GM15510 (cell line): ENCODE measurements at regions not wholly inside any gene's neighbourhood (a gene's known extent, or its start where the extent isn't known, plus 50 kb on each side); places are given as distances from the start of the nearest gene placed in this dataset.

ENCODE experiments used
- POLR2A ChIP-seq: IDR thresholded peaks from 3 replicates; pipeline ENCODE4 v1.6.1; 2011; ENCODE audit warnings: borderline replicate concordance; ENCODE audit not compliant: insufficient read length; ENCODE audit errors: extremely low read depth

- no peak for TF ChIP-seq POLR2A
Observed at GRCh38 chr20:41748051-41748450, 129.9 kb upstream of the CHD6 start.

GRCh38 chr20:41747226-41747625 is 129.0 kb upstream of the CHD6 start:
- TF ChIP-seq POLR2A = no peak

- TF ChIP-seq POLR2A = no peak
Observed at GRCh38 chr20:41746635-41747034, 128.5 kb upstream of the CHD6 start.

DNA sequence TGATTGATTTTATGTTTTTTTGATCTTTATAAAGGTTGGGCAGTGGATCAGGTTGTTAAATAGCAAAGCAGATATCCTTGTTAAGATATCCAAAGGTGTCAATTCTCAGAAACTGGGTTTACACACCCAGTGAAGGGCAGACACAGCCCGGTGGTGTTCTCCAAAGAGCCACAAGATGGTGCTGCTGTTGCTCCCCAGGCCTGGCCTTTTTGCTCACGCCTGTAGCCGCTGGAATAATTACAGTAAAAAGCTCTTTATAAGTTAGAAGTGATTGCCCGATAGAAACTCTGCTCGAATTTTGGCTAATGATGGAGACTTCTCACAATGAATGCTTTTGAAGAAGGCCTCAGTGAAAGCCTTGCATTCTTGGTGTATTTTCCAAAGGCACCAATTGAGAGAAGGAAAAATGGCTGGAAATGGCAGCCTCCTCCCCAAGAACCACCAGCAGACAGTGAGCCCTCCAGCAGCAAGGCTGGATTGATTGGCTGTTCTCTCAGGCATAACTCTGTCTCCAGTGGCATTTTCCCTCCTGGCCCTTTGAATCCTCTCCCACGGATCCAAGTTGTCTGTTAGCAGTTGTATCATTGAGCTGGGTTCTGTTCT is 120.5 kb upstream of the CHD6 start:
- TF ChIP-seq POLR2A = no peak

DNA sequence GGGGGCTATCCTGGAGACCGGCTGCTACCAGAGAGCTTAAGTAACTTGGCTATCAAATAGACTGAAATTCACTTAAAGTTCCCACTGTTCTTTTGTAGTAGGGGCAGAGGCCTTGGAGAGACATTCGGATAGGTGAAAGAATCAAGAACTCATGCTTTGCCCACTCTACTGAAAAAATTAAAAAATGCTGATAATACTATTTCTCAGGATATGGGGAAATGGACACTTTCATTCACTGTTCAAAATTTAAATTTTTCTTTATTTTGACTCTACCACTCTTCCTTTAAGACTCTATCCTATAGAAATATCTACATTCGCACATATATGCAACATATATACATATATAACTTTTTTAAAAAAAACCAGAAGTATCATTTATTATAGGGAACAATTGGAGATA is 117.8 kb upstream of the CHD6 start:
- TF ChIP-seq POLR2A = no peak

GRCh38 chr20:41734506-41734945 is 116.3 kb upstream of the CHD6 start:
- TF ChIP-seq POLR2A = no peak

GRCh38 chr20:41733151-41733550 is 115.0 kb upstream of the CHD6 start:
- TF ChIP-seq POLR2A = no peak

DNA sequence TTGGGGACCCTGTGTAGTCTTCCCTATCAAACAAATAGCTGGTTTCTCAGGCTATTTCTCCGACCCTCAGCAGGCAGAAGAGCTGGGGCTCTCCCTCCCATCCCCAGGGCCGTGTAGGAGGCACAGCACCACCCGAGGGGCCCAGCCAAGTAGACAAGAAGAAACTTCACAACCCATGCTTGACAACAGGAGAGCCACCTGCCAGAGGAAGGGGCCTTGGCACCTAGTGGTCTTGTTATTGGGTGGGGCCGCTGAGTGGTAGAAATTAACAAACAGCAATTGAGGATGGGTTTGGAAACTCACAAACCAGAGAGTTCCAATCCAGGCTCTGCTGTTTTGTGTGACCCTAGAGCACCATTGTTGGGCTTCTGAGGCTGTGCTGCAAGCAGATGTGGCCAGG is 108.5 kb upstream of the CHD6 start:
- TF ChIP-seq POLR2A = no peak

- no peak for TF ChIP-seq POLR2A
Observed at GRCh38 chr20:41719151-41719550, 101.0 kb upstream of the CHD6 start.

GRCh38 chr20:41717483-41717882 is 99.3 kb upstream of the CHD6 start:
- no peak for TF ChIP-seq POLR2A

DNA sequence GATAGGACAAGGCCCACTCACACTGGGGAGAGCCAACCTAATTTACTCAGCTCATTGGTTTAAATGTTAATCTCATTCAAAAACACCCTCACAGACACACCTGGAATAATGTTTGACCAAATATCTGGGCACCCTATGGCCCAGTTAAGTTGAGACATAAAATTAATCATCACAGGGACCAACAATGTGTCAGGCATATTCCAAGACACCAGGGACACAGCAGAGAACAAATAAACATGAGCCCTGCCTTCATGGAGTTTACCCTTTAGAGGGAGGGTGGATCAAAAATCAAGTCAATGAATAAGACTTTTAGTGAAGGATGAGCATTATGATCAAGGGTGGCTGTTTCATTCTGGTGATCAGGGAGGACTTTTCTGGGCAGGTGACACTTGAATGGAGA is 98.7 kb upstream of the CHD6 start:
- no peak for TF ChIP-seq POLR2A

- no peak for TF ChIP-seq POLR2A
Observed at GRCh38 chr20:41716436-41716835, 98.3 kb upstream of the CHD6 start.

GRCh38 chr20:41715526-41715925 is 97.3 kb upstream of the CHD6 start:
- no peak for TF ChIP-seq POLR2A

DNA sequence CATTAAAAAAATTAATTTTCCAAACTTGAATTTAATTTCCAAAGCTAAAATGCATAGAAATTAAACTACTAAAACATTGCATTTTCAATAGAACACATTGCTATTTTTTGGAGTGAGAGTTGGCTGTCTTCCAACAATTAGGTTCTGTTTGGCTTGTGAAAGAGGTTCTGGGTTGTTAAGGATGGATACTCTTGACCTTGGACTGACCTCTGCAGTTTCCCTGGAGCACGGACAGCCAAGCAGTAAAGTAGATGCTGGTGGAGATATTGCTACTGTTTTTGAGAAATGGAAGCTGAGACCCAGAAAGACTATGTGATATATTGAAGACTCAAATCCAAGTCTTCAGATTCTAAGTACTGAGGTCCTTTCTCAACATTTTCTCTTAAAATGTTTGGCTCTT is 95.9 kb upstream of the CHD6 start:
- TF ChIP-seq POLR2A = no peak

- no peak for TF ChIP-seq POLR2A
Observed at GRCh38 chr20:41704896-41705295, 86.7 kb upstream of the CHD6 start.

GRCh38 chr20:41702647-41703046 is 84.5 kb upstream of the CHD6 start:
- TF ChIP-seq POLR2A = no peak
